WTC11 (cell line): ENCODE measurements at regions not wholly inside any gene's neighbourhood (a gene's known extent, or its start where the extent isn't known, plus 50 kb on each side); places are given as distances from the start of the nearest gene placed in this dataset.

Experiments
- ATAC-seq: fragments of 200-7000 bp; cut with Tn5 transposase; 2 replicates; pipeline ENCODE4 v1.10.0; 2021; ENCODE audit warnings: mild to moderate bottlenecking, moderate library complexity
- CTCF ChIA-PET: fragments of 300-600 bp; sonication (Branson Sonifier 250); formaldehyde crosslinking; loops from one replicate; lab custom pipeline; 2021; ENCODE audit warnings: antibody characterized with exemption; lab: Charles Lee
- POLR2A ChIA-PET: fragments of 350-600 bp; sonication (Branson Sonifier 250); formaldehyde crosslinking; loops from one replicate; lab custom pipeline; 2021; ENCODE audit warnings: antibody characterized with exemption; lab: Charles Lee
- DNase-seq: peaks from one replicate; pipeline ENCODE4 v3.0.0; 2021; ENCODE audit warnings: low spot score
- H3K27ac Mint-ChIP-seq: 2 replicates; pipeline ENCODE4 v1.8.0; 2021; ENCODE audit warnings: mixed read lengths
- H3K27me3 Mint-ChIP-seq: 2 replicates; pipeline ENCODE4 v1.8.0; 2021; ENCODE audit warnings: low read depth, mild to moderate bottlenecking, moderate library complexity, mixed read lengths
- H3K36me3 Mint-ChIP-seq: 2 replicates; pipeline ENCODE4 v1.8.0; 2021; ENCODE audit warnings: mixed read lengths
- H3K4me1 Mint-ChIP-seq: 2 replicates; pipeline ENCODE4 v1.8.0; 2022; ENCODE audit warnings: mixed read lengths
- H3K4me3 Mint-ChIP-seq: 2 replicates; pipeline ENCODE4 v1.8.0; 2021; ENCODE audit warnings: mild to moderate bottlenecking, moderate library complexity, mixed read lengths
- H3K9me3 Mint-ChIP-seq: 2 replicates; pipeline ENCODE4 v1.8.0; 2021; ENCODE audit warnings: mixed read lengths
- ESRRA ChIP-seq: sonication (generic); formaldehyde crosslinking; IDR thresholded peaks from 2 replicates; pipeline ENCODE4 v1.8.1; 2022; ENCODE audit warnings: mild to moderate bottlenecking, missing genetic modification reagents, borderline replicate concordance
- FOXJ3 ChIP-seq: sonication (generic); formaldehyde crosslinking; IDR thresholded peaks from 2 replicates; pipeline ENCODE4 v1.9.0; 2021; ENCODE audit warnings: missing genetic modification reagents, mild to moderate bottlenecking, borderline replicate concordance
- GRHL2 ChIP-seq: fragments of 250-450 bp; sonication (Bioruptor Pico); IDR thresholded peaks from 2 replicates; pipeline ENCODE4 v1.8.0; 2022; ENCODE audit warnings: mild to moderate bottlenecking, moderate library complexity; ENCODE audit not compliant: insufficient replicate concordance, severe bottlenecking
- JAZF1 ChIP-seq: fragments of 250-450 bp; sonication (Bioruptor Pico); IDR thresholded peaks from 2 replicates; pipeline ENCODE4 v1.9.0; 2021; ENCODE audit warnings: moderate library complexity, mild to moderate bottlenecking, inconsistent platforms
- NR1H2 ChIP-seq: sonication (generic); formaldehyde crosslinking; IDR thresholded peaks from 2 replicates; pipeline ENCODE4 v1.9.0; 2021; ENCODE audit warnings: mild to moderate bottlenecking, moderate library complexity, missing genetic modification reagents
- OVOL2 ChIP-seq: fragments of 250-450 bp; sonication (Bioruptor Pico); IDR thresholded peaks from 2 replicates; pipeline ENCODE4 v1.9.0; 2021; ENCODE audit warnings: mild to moderate bottlenecking, borderline replicate concordance
- SMAD3 ChIP-seq: sonication (generic); formaldehyde crosslinking; IDR thresholded peaks from 2 replicates; pipeline ENCODE4 v1.8.0; 2022; ENCODE audit warnings: missing genetic modification reagents, mild to moderate bottlenecking, borderline replicate concordance
- SMAD4 ChIP-seq: sonication (generic); formaldehyde crosslinking; IDR thresholded peaks from 2 replicates; pipeline ENCODE4 v1.8.0; 2022; ENCODE audit warnings: mild to moderate bottlenecking, missing genetic modification reagents
- STAT6 ChIP-seq: sonication (generic); formaldehyde crosslinking; conservative IDR thresholded peaks from 2 replicates; pipeline ENCODE4 v1.8.1; 2023; ENCODE audit warnings: mild to moderate bottlenecking, low read depth, missing genetic modification reagents, moderate library complexity
- ZNF416 ChIP-seq: fragments of 250-450 bp; sonication (Bioruptor Pico); IDR thresholded peaks from 2 replicates; pipeline ENCODE4 v1.9.0; 2021; ENCODE audit warnings: mild to moderate bottlenecking, inconsistent platforms
- TF ChIP-seq, protein P1 (sequence below): fragments of 250-450 bp; sonication (Bioruptor Pico); IDR thresholded peaks from 2 replicates; pipeline ENCODE4 v1.9.0; 2021; ENCODE audit warnings: moderate library complexity, mild to moderate bottlenecking, inconsistent platforms, borderline replicate concordance
- TF ChIP-seq, protein P2 (sequence below): sonication (generic); formaldehyde crosslinking; IDR thresholded peaks from 2 replicates; pipeline ENCODE4 v1.8.0; 2023; ENCODE audit warnings: mild to moderate bottlenecking, missing genetic modification reagents
- TF ChIP-seq, protein P3 (sequence below): fragments of 250-450 bp; sonication (Bioruptor Pico); conservative IDR thresholded peaks from 2 replicates; pipeline ENCODE4 v1.9.0; 2021; ENCODE audit warnings: mild to moderate bottlenecking
- TF ChIP-seq, protein P4 (sequence below): sonication (generic); formaldehyde crosslinking; IDR thresholded peaks from 2 replicates; pipeline ENCODE4 v1.8.1; 2023; ENCODE audit warnings: mild to moderate bottlenecking, missing genetic modification reagents, moderate library complexity

- TF ChIP-seq OVOL2 (no peak), NR1H2 (CRISPR knock-in tag) (no peak), ESRRA (CRISPR knock-in tag) (no peak), JAZF1 (CRISPR knock-in tag) (no peak)
- TF ChIP-seq, protein P1, sequence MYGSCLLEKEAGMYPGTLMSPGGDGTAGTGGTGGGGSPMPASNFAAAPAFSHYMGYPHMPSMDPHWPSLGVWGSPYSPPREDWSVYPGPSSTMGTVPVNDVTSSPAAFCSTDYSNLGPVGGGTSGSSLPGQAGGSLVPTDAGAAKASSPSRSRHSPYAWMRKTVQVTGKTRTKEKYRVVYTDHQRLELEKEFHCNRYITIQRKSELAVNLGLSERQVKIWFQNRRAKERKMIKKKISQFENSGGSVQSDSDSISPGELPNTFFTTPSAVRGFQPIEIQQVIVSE, result no peak
Observed at GRCh38 chr7:26044320-26044719, 107.7 kb upstream of the NFE2L3 start (continued).

- no peak for DNase-seq
- ChIA-PET POLR2A (no interaction called here), CTCF (no interaction called here)
- Mint-ChIP-seq H3K4me1 (peaks cover 11% of the 10 kb centered on the region; the same call in 1 of the 2 replicates), H3K27me3 (no peaks in the 10 kb centered on the region), H3K27ac (no peak overlapping the region)
- TF ChIP-seq SMAD4, result no peak
- TF ChIP-seq, protein P2, sequence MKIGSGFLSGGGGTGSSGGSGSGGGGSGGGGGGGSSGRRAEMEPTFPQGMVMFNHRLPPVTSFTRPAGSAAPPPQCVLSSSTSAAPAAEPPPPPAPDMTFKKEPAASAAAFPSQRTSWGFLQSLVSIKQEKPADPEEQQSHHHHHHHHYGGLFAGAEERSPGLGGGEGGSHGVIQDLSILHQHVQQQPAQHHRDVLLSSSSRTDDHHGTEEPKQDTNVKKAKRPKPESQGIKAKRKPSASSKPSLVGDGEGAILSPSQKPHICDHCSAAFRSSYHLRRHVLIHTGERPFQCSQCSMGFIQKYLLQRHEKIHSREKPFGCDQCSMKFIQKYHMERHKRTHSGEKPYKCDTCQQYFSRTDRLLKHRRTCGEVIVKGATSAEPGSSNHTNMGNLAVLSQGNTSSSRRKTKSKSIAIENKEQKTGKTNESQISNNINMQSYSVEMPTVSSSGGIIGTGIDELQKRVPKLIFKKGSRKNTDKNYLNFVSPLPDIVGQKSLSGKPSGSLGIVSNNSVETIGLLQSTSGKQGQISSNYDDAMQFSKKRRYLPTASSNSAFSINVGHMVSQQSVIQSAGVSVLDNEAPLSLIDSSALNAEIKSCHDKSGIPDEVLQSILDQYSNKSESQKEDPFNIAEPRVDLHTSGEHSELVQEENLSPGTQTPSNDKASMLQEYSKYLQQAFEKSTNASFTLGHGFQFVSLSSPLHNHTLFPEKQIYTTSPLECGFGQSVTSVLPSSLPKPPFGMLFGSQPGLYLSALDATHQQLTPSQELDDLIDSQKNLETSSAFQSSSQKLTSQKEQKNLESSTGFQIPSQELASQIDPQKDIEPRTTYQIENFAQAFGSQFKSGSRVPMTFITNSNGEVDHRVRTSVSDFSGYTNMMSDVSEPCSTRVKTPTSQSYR (CRISPR knock-in tag), result no peak
- TF ChIP-seq, protein P3, sequence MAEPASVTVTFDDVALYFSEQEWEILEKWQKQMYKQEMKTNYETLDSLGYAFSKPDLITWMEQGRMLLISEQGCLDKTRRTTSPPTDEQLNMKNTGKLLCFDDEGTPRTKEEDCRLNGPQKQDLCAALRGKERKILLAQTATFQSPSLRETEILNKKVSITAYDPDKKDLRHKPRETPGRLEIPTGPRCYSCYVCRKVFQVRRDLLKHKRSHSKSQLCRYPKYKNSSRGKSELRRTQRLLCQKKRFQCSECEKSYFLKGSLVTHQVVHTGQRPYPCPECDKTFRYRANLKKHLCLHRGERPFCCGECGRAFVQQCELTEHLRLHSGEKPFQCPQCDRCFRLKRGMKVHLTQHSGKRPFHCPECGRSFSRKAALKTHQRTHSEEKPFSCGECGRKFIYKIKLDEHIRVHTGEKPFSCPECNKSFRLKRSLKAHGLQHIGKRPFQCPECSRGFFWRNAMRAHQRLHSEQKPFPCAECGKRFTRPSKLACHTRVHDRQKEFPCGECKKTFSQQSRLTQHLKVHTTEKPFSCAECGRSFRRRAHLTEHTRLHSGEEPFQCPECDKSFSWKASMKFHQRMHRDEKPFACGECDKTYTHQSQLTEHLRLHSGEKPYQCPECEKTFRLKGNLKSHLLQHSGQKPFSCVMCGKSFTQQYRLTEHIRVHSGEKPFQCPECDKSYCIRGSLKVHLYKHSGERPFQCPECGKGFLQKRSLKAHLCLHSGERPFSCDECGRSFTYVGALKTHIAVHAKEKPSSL (CRISPR knock-in tag), result no peak
- no peak for TF ChIP-seq GRHL2 (CRISPR knock-in tag)
- TF ChIP-seq FOXJ3 (CRISPR knock-in tag), result no peak
- TF ChIP-seq, protein P1, result no peak
- TF ChIP-seq, protein P4, sequence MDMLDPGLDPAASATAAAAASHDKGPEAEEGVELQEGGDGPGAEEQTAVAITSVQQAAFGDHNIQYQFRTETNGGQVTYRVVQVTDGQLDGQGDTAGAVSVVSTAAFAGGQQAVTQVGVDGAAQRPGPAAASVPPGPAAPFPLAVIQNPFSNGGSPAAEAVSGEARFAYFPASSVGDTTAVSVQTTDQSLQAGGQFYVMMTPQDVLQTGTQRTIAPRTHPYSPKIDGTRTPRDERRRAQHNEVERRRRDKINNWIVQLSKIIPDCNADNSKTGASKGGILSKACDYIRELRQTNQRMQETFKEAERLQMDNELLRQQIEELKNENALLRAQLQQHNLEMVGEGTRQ (CRISPR knock-in tag), result no peak
- TF ChIP-seq ZNF416 (CRISPR knock-in tag), result no peak
- TF ChIP-seq STAT6 (CRISPR knock-in tag), result no peak
- no peak for TF ChIP-seq SMAD3
- TF ChIP-seq, all 79 proteins: peak for 0
- no peak overlapping the region for H3K4me3 Mint-ChIP-seq
- H3K9me3 Mint-ChIP-seq, result peaks cover 14% of the 10 kb centered on the region
- ATAC-seq, result no peak
- no peaks in the 10 kb centered on the region for H3K36me3 Mint-ChIP-seq
Observed at GRCh38 chr7:26046150-26046549, 105.8 kb upstream of the NFE2L3 start.
